Inflammatory macrophage (primary cell): ENCODE measurements at regions not wholly inside any gene's neighbourhood (a gene's known extent, or its start where the extent isn't known, plus 50 kb on each side); places are given as distances from the start of the nearest gene placed in this dataset.
"Not testable (repeated sequence)": the region's sequence is repeated elsewhere in the genome, so short reads cannot be mapped to it uniquely, and the experiment has no call there.

ENCODE experiments used
- DNase-seq, 2 donors: peaks; one replicate each; pipeline ENCODE4 v3.0.0-alpha.2; 2020 to 2022

- DNase-seq: no peak
Observed at GRCh38 chr5:112574536-112574935, 155.5 kb upstream of the EPB41L4A start.

- no peak for DNase-seq
Observed at GRCh38 chr5:112576298-112576925, 157.3 kb upstream of the EPB41L4A start.

- DNase-seq: no peak
Observed at GRCh38 chr5:112579599-112580170, 158.0 kb upstream of the APC start.

GRCh38 chr5:112581811-112582320 lies 155.8 kb upstream of the APC start:
- no peak for DNase-seq

GRCh38 chr5:112583166-112583565 lies 154.5 kb upstream of the APC start:
- no peak for DNase-seq

- no peak for DNase-seq
Observed at GRCh38 chr5:112584781-112585180, 152.9 kb upstream of the APC start.

- DNase-seq: no peak
Observed at GRCh38 chr5:112586596-112587062, 151.1 kb upstream of the APC start.

GRCh38 chr5:112590858-112591257 lies 146.8 kb upstream of the APC start:
- DNase-seq: not testable (repeated sequence)

GRCh38 chr5:112594095-112594850 lies 143.4 kb upstream of the APC start:
- DNase-seq: no peak

- no peak for DNase-seq
Observed at GRCh38 chr5:112594941-112595340, 142.7 kb upstream of the APC start.

- DNase-seq: no peak
Observed at GRCh38 chr5:112597831-112598230, 139.9 kb upstream of the APC start.

- DNase-seq: not testable (repeated sequence)
Observed at GRCh38 chr5:112600510-112600909, 137.2 kb upstream of the APC start.

- DNase-seq: peak; percentile 4 to 5
Observed at GRCh38 chr5:112604732-112605630, 132.7 kb upstream of the APC start.

- DNase-seq: no peak
Observed at GRCh38 chr5:112608975-112609374, 128.7 kb upstream of the APC start.

- no peak for DNase-seq
Observed at GRCh38 chr5:112612663-112613062, 125.0 kb upstream of the APC start.

GRCh38 chr5:112614285-112614684 lies 123.4 kb upstream of the APC start:
- no peak for DNase-seq

GRCh38 chr5:112614986-112615385 lies 122.7 kb upstream of the APC start:
- no peak for DNase-seq

- no peak for DNase-seq
Observed at GRCh38 chr5:112616812-112617547, 120.7 kb upstream of the APC start.

- DNase-seq: no peak
Observed at GRCh38 chr5:112625246-112625645, 112.4 kb upstream of the APC start.

- DNase-seq: no peak
Observed at GRCh38 chr5:112625689-112626438, 111.8 kb upstream of the APC start.

GRCh38 chr5:112626715-112627114 lies 111.0 kb upstream of the APC start:
- no peak for DNase-seq
